GM19372 (cell line): ENCODE measurements at regions not wholly inside any gene's neighbourhood (a gene's known extent, or its start where the extent isn't known, plus 50 kb on each side); places are given as distances from the start of the nearest gene placed in this dataset.
"Not testable (repeated sequence)": the region's sequence is repeated elsewhere in the genome, so short reads cannot be mapped to it uniquely, and the experiment has no call there.

Experiments
- ATAC-seq: cut with Tn5 transposase; IDR thresholded peaks from one replicate; pipeline ENCODE4 v1.9.1; 2021; ENCODE audit warnings: mild to moderate bottlenecking, low read depth, moderate library complexity; ENCODE audit not compliant: unreplicated experiment

DNA sequence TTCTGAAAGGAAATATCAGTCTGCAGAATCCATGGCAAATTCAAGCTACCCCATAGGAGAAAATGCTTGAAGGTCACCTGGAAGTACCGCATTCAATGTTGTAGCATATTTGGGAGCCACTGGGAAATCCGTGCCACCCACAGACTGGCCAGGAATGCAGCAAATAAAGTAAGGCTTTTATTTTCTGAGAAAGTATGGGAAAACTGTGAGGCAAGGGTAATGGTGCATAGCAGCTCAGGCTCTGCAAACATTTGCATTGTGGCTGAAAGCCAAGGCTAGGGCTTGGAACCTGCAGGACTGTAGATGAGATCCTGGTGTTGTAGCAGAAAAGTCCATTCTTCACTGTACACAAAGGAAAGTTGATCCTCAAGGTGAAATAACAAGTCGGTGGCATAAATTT is 450.9 kb upstream of the NR3C2 start:
- no peak for ATAC-seq

DNA sequence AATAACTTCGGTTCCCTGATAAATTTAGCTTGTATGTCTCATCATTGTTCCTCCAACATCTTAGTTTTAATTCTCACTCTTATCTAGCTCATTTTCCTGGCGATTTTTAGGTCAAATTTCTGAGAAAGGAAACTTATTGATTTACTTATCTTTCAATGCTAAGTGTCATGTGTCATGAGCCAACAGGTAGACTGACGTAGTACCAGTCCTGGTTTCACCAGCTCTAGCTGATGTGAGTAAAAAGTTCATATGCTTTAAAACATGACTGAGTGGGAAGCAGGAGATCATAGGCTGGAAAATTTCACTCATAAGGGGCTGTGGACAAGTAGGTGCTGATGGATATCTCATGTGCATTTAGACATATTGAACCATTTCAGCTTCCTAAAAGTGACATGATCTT is 441.7 kb upstream of the NR3C2 start:
- ATAC-seq = no peak

- no peak for ATAC-seq
These were observed 441.2 kb upstream of the NR3C2 start for GRCh38 chr4:148883435-148883834.

DNA sequence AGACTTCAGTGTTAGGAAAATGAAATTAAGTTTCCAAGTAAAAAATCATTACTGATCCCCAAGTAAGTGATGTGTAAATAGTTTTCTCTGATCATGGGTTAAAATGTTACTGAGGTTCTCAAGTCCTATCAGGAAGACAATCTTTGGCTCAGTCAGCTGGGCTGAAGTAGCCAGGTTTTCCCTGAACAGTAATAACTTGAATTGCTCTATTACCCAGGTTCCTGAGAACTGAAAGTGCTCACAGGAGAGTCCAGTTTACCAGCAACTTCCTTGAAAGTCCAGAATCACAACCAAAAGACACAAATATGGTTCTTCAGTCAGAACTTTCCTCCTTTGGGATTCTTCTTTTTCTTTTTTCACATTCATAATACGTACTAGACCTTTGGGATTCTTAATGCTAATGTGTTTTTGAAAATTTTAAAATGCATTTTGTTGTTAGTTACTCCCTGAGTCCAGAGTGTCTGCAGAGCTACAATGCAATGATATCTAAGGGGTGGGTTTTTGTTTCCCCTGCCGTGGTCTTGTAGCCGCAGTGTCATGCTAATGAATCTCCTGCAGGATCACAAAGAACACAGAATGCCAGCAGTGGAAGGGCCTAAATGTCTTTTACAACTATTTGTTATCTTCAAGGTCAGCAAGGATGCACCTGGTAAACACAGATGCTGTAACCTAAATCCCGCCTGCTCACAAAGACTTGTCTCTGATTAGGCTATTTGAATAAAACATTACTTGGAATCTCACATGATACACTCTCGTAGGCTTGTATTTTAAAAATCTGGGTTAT is 439.8 kb upstream of the NR3C2 start:
- no peak for ATAC-seq

DNA sequence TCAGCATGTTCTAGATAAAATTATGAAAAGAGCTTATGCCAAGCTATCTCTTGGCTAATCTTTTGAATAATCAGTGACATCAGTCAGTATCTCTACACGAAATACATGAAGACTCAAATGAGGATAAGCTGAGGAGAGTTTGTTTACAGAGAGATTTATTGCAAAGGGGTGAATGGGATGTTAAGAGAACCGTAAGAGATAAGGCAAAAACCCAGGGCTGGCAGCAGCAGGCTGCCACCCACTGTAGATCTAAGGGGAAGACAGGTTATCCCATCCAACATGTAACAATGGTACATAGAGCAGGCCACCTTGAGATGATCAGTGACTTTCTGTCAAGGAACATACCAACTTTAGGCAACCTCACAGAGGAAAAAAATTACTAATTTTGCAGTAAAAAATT is 432.1 kb upstream of the NR3C2 start:
- no peak for ATAC-seq

- ATAC-seq = no peak
These were observed 426.0 kb upstream of the NR3C2 start for GRCh38 chr4:148868191-148868590.

GRCh38 chr4:148866666-148867065 is 424.5 kb upstream of the NR3C2 start:
- ATAC-seq = no peak

DNA sequence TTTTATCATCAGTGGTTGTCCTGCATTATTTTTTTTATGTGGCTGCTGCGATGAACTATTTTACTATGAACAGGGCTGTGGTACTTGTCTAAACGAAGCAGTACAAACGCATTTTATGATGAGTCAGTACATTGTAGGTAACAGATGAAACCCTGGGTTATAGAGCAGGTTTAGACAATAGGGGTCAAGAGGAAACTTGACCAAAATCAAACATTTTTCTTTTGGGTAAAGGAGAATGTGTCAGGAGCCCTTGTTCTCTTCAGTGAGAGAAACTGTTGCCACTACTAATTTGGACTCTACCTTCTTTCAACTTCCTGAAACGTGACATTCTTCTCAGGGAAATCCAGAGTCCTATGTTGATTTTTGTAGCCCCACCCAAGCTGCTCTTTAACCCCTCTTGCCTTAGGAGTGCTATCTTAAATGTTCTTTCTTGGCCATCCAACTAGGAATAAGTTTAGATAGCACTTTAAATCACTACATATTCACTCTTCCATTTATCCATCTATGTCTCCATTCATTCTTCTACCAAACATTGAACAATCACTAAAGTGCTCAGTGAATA is 415.8 kb upstream of the NR3C2 start:
- ATAC-seq = no peak

DNA sequence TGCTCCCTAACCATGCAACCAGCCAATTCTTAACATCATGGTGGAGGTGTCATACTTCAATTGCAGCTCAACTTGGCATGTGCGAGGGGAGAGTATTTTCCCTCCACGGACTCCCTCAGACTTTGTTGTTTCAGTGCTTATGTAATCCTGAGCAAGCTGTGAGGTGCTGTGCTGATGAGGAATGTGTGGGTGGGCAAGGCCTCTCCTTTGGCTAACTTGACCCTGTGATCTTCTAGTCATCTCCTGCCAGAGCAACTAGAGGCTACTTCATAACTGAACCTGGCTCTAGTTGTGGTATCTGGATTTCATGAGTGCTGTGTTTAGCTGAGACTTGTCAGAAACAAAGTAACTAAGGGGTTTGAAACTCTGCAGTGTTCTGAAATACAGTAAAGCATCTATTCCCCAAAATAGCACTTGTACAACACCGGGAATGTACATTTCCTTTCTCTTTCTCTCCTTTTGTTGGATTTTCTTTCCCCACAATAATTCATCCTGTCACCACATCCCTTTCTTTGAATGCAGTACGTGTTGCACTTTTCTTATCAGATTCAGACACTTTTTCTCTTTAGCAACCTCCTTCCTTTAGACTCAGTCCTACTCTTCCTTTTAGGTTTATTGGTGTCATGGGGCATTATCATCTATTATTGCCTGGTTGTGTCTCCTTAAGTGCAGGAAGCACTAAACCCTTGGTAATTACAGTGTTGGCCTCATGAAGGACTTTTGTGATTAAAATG is 415.2 kb upstream of the NR3C2 start:
- ATAC-seq = no peak

DNA sequence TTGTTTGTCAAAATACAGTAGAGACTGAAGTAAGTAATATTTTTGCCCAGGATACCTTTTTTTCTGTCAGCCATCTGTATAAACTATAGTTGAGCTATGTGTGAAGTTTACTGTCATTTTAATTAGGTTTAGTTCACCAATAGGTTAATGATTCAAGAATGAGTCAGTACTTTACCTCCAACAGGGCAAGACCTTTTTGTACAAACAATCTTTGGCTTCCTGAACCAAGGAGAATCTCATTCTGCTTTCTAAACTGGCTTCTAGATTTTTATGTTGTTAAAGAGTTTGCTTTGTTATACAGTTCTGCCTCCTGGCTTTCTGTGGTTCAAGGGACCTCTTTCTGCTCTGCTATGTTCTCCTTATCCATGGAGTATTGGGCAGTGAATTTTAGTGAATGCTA is 412.0 kb upstream of the NR3C2 start:
- no peak for ATAC-seq

GRCh38 chr4:148852092-148852699 is 410.0 kb upstream of the NR3C2 start:
- no peak for ATAC-seq

DNA sequence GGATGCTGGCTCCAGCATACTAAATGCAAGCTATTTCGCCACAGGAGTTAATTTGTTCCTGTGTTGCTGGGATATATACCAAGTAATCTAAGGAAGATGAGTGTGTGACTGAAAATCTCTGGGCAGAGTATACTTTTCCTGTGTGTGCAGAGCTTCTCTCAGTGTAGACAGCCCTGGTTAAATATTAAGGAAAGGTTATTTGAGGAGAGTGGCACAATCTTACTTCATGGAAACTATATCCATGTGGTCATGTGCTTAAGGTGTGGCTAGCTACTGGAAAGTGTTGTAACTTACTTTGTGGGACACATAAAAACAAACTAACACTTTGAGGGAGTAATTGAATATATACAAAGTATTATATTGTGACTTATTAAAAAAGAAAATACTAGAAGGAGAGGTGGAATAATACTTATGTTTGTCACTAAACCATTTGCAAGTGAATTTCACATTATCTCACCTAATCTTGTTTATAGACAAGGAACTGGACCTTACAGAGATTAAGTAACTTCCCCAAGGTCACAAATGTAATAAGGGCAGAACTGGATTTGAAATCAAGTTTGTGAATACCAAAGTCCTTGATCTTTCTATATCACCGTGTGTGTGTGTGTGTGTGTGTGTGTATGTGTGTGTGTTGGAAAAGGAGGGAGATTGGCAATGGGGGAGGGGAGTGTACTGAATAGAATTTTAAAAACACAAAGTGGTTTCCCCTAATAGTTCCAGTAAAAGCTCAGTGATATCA is 408.2 kb upstream of the NR3C2 start:
- ATAC-seq = no peak

DNA sequence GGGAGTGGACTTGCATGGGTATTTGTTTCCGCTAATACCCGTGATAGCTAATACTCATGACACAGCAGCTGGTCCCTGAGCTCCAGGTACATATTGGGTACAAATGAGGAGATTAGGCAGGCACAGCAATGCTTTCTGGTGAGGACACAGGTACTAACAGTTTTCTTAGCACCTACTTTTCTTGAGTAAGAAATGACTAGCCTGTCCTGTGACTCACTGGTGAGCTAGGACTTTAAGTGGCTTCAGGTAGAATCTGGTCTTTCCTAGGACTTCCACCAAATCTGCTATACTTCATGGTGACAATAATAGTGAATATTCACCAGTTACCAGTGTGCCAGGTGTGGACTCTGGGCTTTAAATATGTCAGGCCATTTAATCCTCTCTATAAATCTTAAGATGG is 407.4 kb upstream of the NR3C2 start:
- no peak for ATAC-seq

DNA sequence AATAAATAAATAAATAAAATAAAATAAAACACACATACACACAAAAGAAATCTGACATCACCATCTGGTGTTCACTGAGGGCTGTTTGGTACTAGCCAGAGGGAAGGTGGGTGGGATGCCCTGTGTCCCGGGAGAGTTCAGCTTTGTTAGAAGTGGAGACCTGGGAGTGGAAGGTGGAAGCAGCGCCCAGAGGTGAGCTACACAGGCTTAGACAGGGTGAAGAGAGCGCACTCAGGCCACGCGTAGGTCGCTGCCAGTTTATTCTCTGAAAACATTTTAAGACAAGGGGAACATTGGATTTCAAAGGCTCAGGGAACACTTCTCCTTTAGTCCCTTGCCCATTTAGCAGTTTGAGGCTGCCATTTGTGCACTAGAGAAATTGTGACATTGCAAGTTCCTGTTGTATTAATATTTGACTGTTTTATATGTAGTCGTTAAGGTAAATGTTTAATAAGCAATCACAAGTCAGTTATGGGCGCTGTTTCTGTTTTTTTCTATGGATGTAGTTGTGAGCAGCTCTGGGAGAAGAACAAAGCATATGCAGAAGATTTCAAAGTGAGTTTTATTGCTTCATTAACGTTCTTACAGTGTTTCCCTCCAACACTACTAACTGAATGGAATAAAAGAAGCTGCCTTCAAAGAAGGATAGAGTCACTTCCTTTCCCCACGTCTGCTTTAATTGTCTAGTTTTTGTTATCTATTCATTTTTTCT is 405.5 kb upstream of the NR3C2 start:
- ATAC-seq = no peak

DNA sequence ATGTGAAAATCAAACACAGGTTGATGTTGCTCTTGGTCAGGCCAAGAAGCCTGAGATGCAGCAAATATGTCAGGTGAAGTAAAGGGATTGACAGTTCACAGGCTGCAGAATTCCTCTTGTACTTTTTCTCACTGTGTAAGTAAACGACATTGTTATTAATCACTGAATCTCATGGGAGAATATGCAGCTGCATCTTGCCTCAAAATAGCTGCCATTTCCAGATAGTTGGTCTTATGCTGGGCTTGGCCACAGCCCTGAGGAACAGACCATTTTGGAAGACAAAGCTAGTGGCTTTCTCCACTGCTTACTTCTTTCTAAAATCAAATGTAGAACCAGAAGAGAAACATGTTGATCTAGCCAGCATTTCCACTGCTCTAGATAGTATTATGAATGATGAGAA is 403.4 kb upstream of the NR3C2 start:
- ATAC-seq = no peak

DNA sequence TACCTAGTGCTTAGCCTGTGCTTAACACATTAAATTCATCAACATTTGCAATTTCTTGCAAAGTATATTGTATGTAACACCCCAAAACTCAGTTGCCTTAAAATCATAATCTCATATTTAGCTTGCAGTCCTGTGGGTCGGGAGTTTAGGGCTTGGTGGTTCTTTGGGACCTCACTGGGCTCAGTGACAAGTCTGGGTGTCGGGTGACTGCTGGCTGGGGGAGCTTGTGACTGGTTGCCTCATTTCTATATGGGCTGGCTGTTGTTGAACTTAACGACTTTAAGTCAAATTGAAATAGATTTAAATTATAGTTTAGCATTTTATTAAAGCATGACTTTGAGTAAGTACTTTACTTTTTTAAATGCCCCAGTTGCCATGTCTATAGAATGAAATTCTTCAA is 401.4 kb upstream of the NR3C2 start:
- no peak for ATAC-seq

DNA sequence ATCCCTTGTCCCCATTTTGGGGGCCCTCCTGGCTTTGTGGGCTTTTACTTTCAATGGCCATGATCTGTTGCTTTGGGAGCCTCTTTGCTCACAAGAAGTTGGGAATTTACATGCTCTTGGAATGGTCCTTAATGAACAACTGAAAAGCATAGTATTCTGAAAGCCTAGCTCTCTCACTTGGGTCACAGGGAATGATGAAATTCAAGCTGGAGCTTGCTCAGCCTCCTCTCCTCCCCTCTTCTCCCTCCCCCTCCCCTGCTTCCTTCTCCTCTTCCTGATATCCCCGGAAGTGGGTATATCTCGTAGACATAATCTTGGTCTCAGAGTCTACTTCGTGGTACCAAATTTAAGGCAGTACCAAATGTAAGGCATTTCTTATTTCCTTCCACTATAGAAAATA is 400.6 kb upstream of the NR3C2 start:
- no peak for ATAC-seq

DNA sequence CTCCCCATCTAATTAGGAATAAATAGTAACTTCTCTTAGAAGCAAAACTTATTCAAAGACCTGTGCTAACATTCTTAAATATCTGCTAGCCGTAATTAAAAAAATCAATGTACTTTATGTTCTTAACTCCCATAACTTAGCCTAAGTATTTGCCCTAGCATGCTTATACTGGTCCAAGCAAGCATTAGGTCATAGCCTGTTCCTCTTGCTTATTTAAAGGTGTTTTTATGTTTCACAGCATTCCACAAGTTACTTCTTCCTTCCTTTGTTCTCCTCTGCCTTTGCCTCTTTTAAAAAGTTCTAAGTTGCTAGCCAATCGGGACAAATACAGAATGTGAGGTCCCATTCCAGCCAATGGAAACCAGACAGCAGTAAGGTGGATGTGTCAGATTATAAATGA is 395.4 kb upstream of the NR3C2 start:
- ATAC-seq = not testable (repeated sequence)

DNA sequence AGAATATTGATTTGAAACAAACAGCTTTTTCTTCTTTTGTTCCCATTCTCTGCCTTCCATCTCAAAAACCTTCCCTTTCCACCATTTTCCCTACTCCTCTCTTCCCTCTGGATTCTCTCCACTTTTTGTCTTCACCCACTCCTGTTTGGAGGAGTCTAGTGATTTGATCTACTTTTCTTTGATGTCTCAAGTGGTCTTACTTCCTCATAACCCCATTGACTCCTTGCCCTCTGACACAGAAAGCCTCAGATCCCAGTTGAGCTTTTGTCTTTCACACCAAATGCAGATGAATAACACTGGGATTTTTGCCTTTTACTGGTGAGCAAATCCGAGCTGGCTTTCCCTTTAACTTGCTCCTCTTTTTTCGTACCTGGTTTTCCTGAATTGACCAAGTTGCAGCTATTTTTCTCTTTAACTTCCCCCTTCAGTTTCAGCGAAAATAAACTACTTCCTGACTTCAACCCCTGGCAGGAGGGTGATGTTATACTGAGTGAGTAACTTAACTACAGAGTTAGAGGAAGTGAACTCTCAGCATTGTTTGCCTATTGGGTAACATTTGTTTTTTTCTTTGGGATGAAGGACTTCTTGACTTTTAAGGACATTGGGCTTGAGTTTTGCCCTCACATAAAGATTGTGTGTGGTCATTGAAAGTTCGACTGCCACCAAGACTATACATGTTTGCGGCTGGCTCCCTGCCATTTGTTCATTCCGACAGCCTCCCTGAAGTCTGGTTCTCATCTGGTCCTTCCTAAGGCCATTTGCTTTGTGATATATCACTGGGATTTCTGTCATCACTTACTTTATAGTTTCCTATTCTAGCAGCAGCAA is 392.8 kb upstream of the NR3C2 start:
- ATAC-seq = no peak
